Keratinocyte (primary cell): ENCODE measurements at regions not wholly inside any gene's neighbourhood (a gene's known extent, or its start where the extent isn't known, plus 50 kb on each side); places are given as distances from the start of the nearest gene placed in this dataset.

Source experiments
- DNase-seq: peaks from one replicate; pipeline ENCODE4 v3.0.0-alpha.2; 2011; ENCODE audit warnings: low read depth, missing footprints, low spot score
- FAIRE-seq: peaks from 2 replicates; lab custom pipeline; 2011; peaks lifted over from hg19 to GRCh38; lab: Jason Lieb, UNC
- H2AFZ ChIP-seq: 2 replicates; pipeline ENCODE4 v1.6.0; 2012; ENCODE audit warnings: low read length, control low read depth, inconsistent platforms; ENCODE audit not compliant: control insufficient read depth
- H3K27ac ChIP-seq: 2 replicates; pipeline ENCODE4 v1.5.1; 2011; ENCODE audit warnings: low read length; ENCODE audit not compliant: control insufficient read depth, insufficient read depth
- H3K27me3 ChIP-seq: 3 replicates; pipeline ENCODE4 v1.6.0; 2011; ENCODE audit warnings: low read length; ENCODE audit not compliant: control insufficient read depth, insufficient read depth; ENCODE audit errors: extremely low read depth
- H3K36me3 ChIP-seq, 2 experiments: 2 replicates in 1 of 2; 3 replicates in 1 of 2; pipeline ENCODE4 v1.5.1; 2011; ENCODE audit warnings: low read length in 2 of 2, mild to moderate bottlenecking in 1 of 2; ENCODE audit not compliant: control insufficient read depth in 2 of 2, insufficient read depth in 2 of 2; ENCODE audit errors: extremely low read depth in 1 of 2
- H3K4me1 ChIP-seq: 3 replicates; pipeline ENCODE4 v1.5.1; 2011; ENCODE audit warnings: low read length; ENCODE audit not compliant: control insufficient read depth, insufficient read depth; ENCODE audit errors: extremely low read depth
- H3K4me2 ChIP-seq: 3 replicates; pipeline ENCODE4 v1.6.0; 2011; ENCODE audit warnings: low read depth, low read length; ENCODE audit not compliant: control insufficient read depth, insufficient read depth; ENCODE audit errors: extremely low read depth
- H3K4me3 ChIP-seq, 3 experiments: fragments of 200-600 bp in 1 of 3; sonication (generic) in 1 of 3; 2 replicates in 2 of 3; 3 replicates in 1 of 3; pipeline ENCODE4 v1.5.1; 2011 to 2016; ENCODE audit warnings: low read length in 3 of 3, mild to moderate bottlenecking in 3 of 3, control low read depth in 2 of 3, inconsistent platforms in 1 of 3, low read depth in 1 of 3, mixed read lengths in 1 of 3, mixed run types in 1 of 3, moderate library complexity in 1 of 3; ENCODE audit not compliant: control insufficient read depth in 2 of 3, insufficient read depth in 2 of 3; ENCODE audit errors: extremely low read depth in 1 of 3
- H3K79me2 ChIP-seq: 2 replicates; pipeline ENCODE4 v1.6.0; 2012; ENCODE audit warnings: low read length; ENCODE audit not compliant: control insufficient read depth, insufficient read depth
- H3K9ac ChIP-seq: 3 replicates; pipeline ENCODE4 v1.6.0; 2011; ENCODE audit warnings: low read length; ENCODE audit not compliant: control insufficient read depth, insufficient read depth; ENCODE audit errors: extremely low read depth
- H3K9me1 ChIP-seq: 3 replicates; pipeline ENCODE4 v1.6.0; 2011; ENCODE audit warnings: low read length; ENCODE audit not compliant: control insufficient read depth, insufficient read depth; ENCODE audit errors: extremely low read depth
- H3K9me3 ChIP-seq: 2 replicates; pipeline ENCODE4 v1.5.1; 2012; ENCODE audit warnings: low read depth, low read length; ENCODE audit not compliant: control insufficient read depth
- H4K20me1 ChIP-seq: 3 replicates; pipeline ENCODE4 v1.6.0; 2011; ENCODE audit warnings: low read length; ENCODE audit not compliant: control insufficient read depth, insufficient read depth; ENCODE audit errors: extremely low read depth
- CTCF ChIP-seq, 3 experiments: IDR thresholded peaks in 1 of 3; conservative IDR thresholded peaks in 1 of 3; optimal IDR thresholded peaks in 1 of 3; 2 replicates in 2 of 3; 3 replicates in 1 of 3; pipeline versions ENCODE3 to v1.5.1; 2011; ENCODE audit warnings: low read length in 3 of 3, mild to moderate bottlenecking in 3 of 3, moderate library complexity in 2 of 3, control low read depth in 1 of 3, inconsistent platforms in 1 of 3; ENCODE audit not compliant: insufficient read depth in 2 of 3; ENCODE audit errors: extremely low read depth in 1 of 3
- EZH2 ChIP-seq: IDR thresholded peaks from one replicate; pipeline ENCODE4 v1.6.1; 2012; ENCODE audit warnings: inconsistent platforms, mild to moderate bottlenecking, low read length, moderate library complexity
- dilution Hi-C: fragments of 300-500 bp; cut with MboI; formaldehyde crosslinking; loops from one replicate; pipeline ENCODE4 v1.7.0; 2020; ENCODE audit warnings: low sequenced_read_pairs; ENCODE audit not compliant: extremely low pct_ligation_motif_present

- Histone ChIP-seq H3K4me2 (no peak overlapping the region), H3K4me1 (no peaks in the 10 kb centered on the region), H4K20me1 (no peaks in the 10 kb centered on the region), H3K27me3 (no peaks in the 10 kb centered on the region), H3K9me1 (no peaks in the 10 kb centered on the region), H3K4me3 (no peak overlapping the region), H3K9me3 (no peaks in the 10 kb centered on the region), H3K79me2 (no peaks in the 10 kb centered on the region), H3K9ac (no peak overlapping the region), H3K36me3 (no peaks in the 10 kb centered on the region), H2AFZ (no peak overlapping the region), H3K27ac (no peak overlapping the region)
- dilution Hi-C loops: no loop called here
- DNase-seq: no peak
- TF ChIP-seq EZH2 (no peak), CTCF (optimal IDR thresholded peaks at IDR 0.05 in 1 of 3, IDR thresholded peaks at IDR 0.05 in 1 of 3, conservative IDR thresholded peaks at IDR 0.05 in 1 of 3; ENCODE audit: extremely low read depth in 1 of 3, insufficient read depth in 2 of 3, low read length in 3 of 3) (no peak)
- no peak for FAIRE-seq
Measured at GRCh38 chr6:145420599-145420998, 314.7 kb downstream of the EPM2A start.

GRCh38 chr6:145423936-145424335, 311.4 kb downstream of the EPM2A start:
- no peak overlapping the region for H3K4me2 ChIP-seq
- FAIRE-seq: no peak
- no peak overlapping the region for H2AFZ ChIP-seq
- H3K27ac ChIP-seq: no peak overlapping the region
- no peaks in the 10 kb centered on the region for H4K20me1 ChIP-seq
- H3K79me2 ChIP-seq: no peaks in the 10 kb centered on the region
- no peaks in the 10 kb centered on the region for H3K4me1 ChIP-seq
- TF ChIP-seq EZH2 (no peak), CTCF (optimal IDR thresholded peaks at IDR 0.05 in 1 of 3, IDR thresholded peaks at IDR 0.05 in 1 of 3, conservative IDR thresholded peaks at IDR 0.05 in 1 of 3; ENCODE audit: extremely low read depth in 1 of 3, insufficient read depth in 2 of 3, low read length in 3 of 3) (no peak)
- H3K4me3 ChIP-seq: no peak overlapping the region
- no peaks in the 10 kb centered on the region for H3K36me3 ChIP-seq
- no peaks in the 10 kb centered on the region for H3K9me3 ChIP-seq
- DNase-seq: no peak
- H3K9me1 ChIP-seq: no peaks in the 10 kb centered on the region
- no peak overlapping the region for H3K9ac ChIP-seq
- dilution Hi-C loops: no loop called here
- H3K27me3 ChIP-seq: no peaks in the 10 kb centered on the region
